Stomach smooth muscle (tissue), 2 donors: ENCODE measurements at regions not wholly inside any gene's neighbourhood (a gene's known extent, or its start where the extent isn't known, plus 50 kb on each side); places are given as distances from the start of the nearest gene placed in this dataset.
"Not testable (repeated sequence)": the region's sequence is repeated elsewhere in the genome, so short reads cannot be mapped to it uniquely, and the experiment has no call there.

Source experiments
- H3K27ac ChIP-seq: one replicate; pipeline ENCODE4 v1.7.0; 2013; ENCODE audit warnings: mild to moderate bottlenecking, low read length, inconsistent platforms
- H3K27me3 ChIP-seq, 2 donors: one replicate each; pipeline ENCODE4 v1.7.0; 2013; ENCODE audit warnings: low read length in 2 of 2; ENCODE audit not compliant: insufficient read depth in 2 of 2, control insufficient read depth in 1 of 2
- H3K36me3 ChIP-seq, 2 donors: one replicate each; pipeline ENCODE4 v1.7.0; 2013; ENCODE audit warnings: low read length in 2 of 2; ENCODE audit not compliant: control insufficient read depth in 2 of 2, insufficient read depth in 2 of 2
- H3K4me1 ChIP-seq: one replicate; pipeline ENCODE4 v1.7.0; 2013; ENCODE audit warnings: low read length; ENCODE audit not compliant: control insufficient read depth, insufficient read depth
- H3K4me3 ChIP-seq, 2 donors: one replicate each; pipeline ENCODE4 v1.7.0; 2013; ENCODE audit warnings: low read length in 2 of 2
- H3K9ac ChIP-seq, 2 donors: one replicate each; pipeline ENCODE4 v1.7.0; 2013; ENCODE audit warnings: low read length in 2 of 2, mild to moderate bottlenecking in 1 of 2
- H3K9me3 ChIP-seq, 2 donors: one replicate each; pipeline ENCODE4 v1.7.0; 2013; ENCODE audit warnings: low read length in 2 of 2; ENCODE audit not compliant: control insufficient read depth in 2 of 2
- donor health status: healthy.
- donor health status: Pancreatic carcinoma.

DNA sequence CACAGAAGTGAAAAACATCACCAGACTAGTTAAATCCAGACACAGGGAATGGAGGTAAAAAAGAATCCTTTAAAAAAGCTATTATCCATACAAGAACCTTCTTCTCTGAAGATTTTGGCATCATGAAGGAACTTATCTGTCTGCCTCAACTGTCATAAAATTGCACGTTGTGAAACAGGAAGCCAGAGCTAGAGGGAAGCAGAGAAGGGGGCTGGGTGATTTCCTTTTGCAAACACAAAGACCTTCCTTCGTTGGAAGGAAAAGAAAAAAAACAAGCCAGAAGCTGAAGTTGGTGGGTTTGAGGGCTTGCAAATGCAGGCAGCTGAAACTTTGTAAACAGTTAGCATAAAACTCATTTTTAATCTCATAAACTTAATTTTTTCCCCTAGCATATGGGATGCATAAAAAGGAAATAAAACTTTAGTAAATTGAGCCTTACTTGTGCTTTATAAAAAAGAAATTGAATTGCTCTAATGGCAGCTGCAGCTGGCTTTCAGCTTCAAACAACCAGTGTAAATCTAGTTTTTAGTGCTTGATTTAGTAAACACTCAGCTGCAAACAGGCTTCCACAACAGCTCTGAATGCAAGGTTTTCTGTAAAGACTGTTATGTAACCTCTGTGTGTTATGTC lies 101.6 kb downstream of the OTUD1 start:
- H3K27ac ChIP-seq = no peak overlapping the region
- H3K27me3 ChIP-seq = no peaks in the 10 kb centered on the region
- no peaks in the 10 kb centered on the region for H3K4me1 ChIP-seq
- H3K9me3 ChIP-seq = no peaks in the 10 kb centered on the region
- no peak overlapping the region for H3K4me3 ChIP-seq
- no peak overlapping the region for H3K9ac ChIP-seq
- H3K36me3 ChIP-seq = no peaks in the 10 kb centered on the region

DNA sequence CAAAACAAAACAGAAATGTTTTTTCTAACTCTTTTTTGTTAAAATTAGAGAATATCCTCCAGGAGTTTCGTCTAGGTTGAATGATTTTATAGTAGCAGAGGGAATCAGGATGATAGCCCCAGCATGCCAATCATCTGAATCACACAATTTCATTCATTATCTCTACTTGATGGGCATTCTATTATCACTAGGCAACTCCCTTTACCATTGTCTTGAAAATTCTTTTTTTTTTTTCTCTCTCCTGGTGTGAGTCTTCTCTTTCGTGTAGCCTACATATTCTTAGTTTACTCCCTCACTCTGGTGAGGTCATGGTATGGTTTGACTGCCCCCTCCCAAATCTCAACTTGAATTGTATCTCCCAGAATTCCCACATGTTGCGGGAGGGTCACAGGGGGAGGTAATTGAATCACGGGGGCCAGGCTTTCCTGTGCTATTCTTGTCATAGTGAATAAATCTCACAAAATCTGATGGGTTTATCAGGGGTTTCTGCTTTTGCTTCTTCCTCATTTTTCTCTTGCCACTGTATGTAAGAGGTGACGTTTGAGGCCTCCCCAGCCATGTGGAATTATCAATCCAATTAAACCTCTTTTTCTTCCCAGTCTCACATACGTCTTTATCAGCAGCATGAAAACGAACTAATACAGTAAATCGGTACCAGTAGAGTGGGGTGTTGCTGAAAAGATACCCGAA lies 105.0 kb downstream of the OTUD1 start:
- H3K27ac ChIP-seq = no peak overlapping the region

DNA sequence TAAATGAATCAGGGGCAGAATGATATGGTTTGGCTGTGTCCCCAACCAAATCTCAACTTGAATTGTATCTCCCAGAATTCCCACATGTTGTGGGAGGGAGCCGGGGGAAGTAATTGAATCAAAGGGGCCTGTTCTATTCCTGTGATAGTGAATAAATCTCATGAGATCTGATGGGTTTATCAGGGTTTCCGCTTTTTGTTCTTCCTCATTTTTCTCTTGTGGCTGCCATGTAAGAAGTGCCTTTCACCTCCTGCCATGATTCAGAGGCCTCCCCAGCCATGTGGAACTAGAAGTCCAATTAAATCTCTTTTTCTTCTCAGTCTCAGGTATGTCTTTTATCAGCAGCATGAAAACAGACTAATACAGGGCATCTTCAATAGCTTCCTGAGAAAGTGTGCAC lies 107.0 kb downstream of the OTUD1 start:
- not testable (repeated sequence) for H3K9me3 ChIP-seq, H3K27me3 ChIP-seq, H3K4me3 ChIP-seq, H3K9ac ChIP-seq, H3K27ac ChIP-seq, H3K4me1 ChIP-seq, H3K36me3 ChIP-seq

More for the DNA sequence above, 105.0 kb downstream of the OTUD1 start:
- no peak overlapping the region for H3K9ac ChIP-seq
- H3K4me1 ChIP-seq = no peaks in the 10 kb centered on the region
- no peaks in the 10 kb centered on the region for H3K27me3 ChIP-seq
- H3K9me3 ChIP-seq = no peaks in the 10 kb centered on the region
- no peak overlapping the region for H3K4me3 ChIP-seq
- H3K36me3 ChIP-seq = no peaks in the 10 kb centered on the region

DNA sequence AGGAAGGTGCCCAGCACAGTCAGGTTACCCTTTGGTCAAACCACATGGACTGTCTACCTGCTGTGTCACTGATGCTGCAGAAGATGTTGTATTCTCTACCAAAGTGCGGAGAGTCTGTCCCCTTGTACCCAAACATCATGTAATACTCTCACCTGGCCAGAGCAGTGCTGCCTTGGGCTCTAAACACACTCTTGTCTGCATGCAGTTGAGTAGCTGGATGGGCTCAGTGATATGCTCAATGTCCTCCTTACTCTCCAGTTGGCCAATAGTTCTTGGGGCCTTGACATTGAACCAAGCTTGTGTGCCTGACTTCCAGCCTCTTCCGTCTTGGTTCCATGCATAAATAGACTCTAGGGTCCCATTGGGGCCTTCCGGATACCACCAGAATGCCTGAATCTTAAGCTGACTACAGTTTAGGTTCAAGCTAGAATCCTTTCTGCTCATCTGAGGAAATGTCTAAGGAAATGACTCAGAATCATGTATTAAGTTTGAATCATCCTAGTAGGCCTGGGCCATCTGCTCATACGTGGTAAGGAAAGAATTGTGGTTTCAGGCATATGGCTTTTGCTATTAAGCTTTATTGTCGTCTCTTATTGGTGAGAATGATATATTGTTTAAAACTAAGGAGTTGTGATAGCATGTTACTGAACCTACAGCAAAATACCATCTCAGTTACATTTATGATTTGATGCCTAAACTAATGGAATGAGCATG lies 118.0 kb downstream of the OTUD1 start:
- H3K27me3 ChIP-seq = no peaks in the 10 kb centered on the region
- H3K9ac ChIP-seq = no peak overlapping the region
- no peaks in the 10 kb centered on the region for H3K4me1 ChIP-seq
- no peaks in the 10 kb centered on the region for H3K36me3 ChIP-seq
- H3K4me3 ChIP-seq = no peak overlapping the region
- no peaks in the 10 kb centered on the region for H3K9me3 ChIP-seq
- H3K27ac ChIP-seq = no peak overlapping the region

DNA sequence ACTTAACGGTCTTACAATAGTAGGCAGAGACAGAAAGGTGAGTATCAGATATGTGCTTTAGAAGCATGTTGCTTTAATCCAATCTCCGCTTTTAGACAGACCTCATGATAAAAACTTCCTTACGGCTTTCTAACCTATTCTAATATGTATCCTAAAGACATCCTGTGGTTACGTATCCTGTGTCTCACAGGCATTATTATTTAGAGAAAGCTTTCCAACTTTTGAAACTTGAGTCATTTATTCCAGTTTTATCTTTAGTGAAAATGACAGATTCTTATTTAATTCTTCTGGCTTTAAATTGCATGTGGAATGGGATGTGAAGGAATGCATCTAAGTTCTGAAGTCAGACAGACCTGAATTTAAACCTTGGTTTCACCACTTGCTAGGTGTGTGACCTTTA lies 118.9 kb downstream of the OTUD1 start:
- Histone ChIP-seq H3K4me1 (no peaks in the 10 kb centered on the region), H3K4me3 (no peak overlapping the region), H3K36me3 (no peaks in the 10 kb centered on the region), H3K27ac (no peak overlapping the region), H3K9me3 (peaks cover 0 to 3% of the 10 kb centered on the region in 2 donors), H3K27me3 (no peaks in the 10 kb centered on the region), H3K9ac (no peak overlapping the region)

DNA sequence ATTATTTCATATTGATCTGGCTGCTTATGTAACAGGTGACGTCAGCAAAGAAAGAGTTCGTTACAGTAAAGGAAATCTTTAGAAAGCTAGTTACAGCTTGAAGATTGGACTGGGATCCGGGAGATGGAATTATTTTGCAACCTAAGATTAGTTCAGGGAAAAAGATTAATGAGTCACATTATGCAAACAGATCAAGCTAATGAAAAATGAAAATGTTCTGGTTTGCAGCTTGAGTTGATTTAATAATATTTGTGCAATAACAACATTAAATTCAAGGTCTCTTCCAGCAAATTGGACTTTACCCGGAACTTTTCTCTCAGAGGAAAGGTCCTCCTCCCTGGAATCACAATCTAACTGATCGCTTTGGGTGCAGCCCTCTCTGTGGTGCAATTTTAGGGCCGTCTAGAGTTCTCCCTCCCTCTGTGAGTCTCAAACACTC lies 119.5 kb downstream of the OTUD1 start:
- H3K27ac ChIP-seq = no peak overlapping the region
- no peaks in the 10 kb centered on the region for H3K4me1 ChIP-seq
- no peak overlapping the region for H3K4me3 ChIP-seq
- H3K9ac ChIP-seq = no peak overlapping the region
- no peaks in the 10 kb centered on the region for H3K27me3 ChIP-seq
- H3K36me3 ChIP-seq = no peaks in the 10 kb centered on the region
- peaks cover 0 to 3% of the 10 kb centered on the region in 2 donors for H3K9me3 ChIP-seq

DNA sequence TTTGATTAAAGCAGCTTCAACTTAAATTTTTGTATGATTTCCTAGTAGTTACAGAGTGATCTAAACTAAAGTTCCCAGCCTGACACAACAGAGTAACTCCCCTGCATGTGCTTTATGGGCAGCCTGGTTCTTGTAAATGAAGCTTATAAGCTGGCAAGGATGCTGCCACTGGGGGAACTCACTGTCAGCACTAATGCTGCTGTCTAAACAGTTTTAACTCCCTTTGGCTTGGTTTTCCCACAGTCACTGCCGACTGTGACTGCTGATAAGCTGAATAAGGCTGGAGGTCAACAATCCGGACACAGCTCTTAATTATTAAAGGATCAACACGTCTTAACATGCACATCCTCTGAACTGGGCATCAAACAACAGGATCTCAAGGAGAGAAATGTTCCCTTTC lies 130.1 kb downstream of the OTUD1 start:
- Histone ChIP-seq H3K36me3 (no peaks in the 10 kb centered on the region), H3K27ac (no peak overlapping the region), H3K27me3 (no peaks in the 10 kb centered on the region), H3K4me1 (no peaks in the 10 kb centered on the region), H3K9me3 (peaks cover 6 to 15% of the 10 kb centered on the region in 2 donors), H3K4me3 (no peak overlapping the region), H3K9ac (no peak overlapping the region)

DNA sequence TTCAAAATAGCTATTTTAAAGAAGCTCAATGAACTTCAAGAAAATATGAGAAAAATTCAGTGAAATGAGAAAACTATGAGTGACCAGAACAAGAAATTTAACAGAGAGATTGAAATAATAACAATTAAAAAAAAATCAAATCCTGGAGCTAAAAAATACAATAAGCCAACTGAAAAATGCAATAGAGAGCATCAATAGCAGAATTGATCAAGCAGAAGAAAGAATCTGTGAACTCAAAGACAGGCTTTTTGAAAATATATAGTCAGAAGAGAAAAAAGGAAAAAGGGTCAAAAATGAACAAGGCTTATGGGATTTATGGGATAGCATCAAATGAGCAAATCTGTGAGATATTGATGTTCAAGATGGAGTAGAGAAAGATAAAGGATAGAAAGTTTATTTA lies 133.0 kb downstream of the OTUD1 start:
- no peak overlapping the region for H3K9ac ChIP-seq
- H3K9me3 ChIP-seq = peaks cover 6 to 12% of the 10 kb centered on the region in 2 donors
- H3K27me3 ChIP-seq = no peaks in the 10 kb centered on the region
- no peak overlapping the region for H3K27ac ChIP-seq
- H3K4me3 ChIP-seq = no peak overlapping the region
- H3K4me1 ChIP-seq = no peaks in the 10 kb centered on the region
- H3K36me3 ChIP-seq = no peaks in the 10 kb centered on the region

DNA sequence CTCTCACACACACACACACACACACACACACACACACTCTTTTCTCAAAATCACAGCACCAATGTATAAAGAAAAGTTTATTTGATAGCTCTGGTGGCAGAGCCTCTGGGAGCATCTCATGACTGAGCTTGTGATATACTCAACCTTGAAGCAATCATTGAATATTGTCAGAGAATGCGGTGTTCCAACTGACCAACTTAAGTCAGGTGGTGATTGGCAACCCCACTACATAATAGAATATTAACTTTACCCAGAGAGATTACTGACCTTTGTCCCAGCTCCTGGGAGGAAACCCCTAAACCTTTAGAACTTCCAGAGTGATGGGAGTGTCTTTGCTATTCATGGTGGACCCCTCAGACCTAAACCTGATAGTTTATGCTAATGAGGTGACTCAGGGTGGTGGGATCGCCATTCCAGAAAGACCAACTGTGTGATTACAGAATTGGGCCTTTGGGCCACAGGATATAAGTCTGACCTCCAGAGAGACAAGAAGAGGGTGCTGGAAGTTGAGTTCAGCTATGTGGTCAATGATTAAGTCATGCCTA lies 143.1 kb downstream of the OTUD1 start:
- Histone ChIP-seq H3K27me3 (no peaks in the 10 kb centered on the region), H3K27ac (no peak overlapping the region), H3K36me3 (no peaks in the 10 kb centered on the region), H3K9me3 (no peaks in the 10 kb centered on the region), H3K4me1 (no peaks in the 10 kb centered on the region), H3K4me3 (no peak overlapping the region), H3K9ac (no peak overlapping the region)

DNA sequence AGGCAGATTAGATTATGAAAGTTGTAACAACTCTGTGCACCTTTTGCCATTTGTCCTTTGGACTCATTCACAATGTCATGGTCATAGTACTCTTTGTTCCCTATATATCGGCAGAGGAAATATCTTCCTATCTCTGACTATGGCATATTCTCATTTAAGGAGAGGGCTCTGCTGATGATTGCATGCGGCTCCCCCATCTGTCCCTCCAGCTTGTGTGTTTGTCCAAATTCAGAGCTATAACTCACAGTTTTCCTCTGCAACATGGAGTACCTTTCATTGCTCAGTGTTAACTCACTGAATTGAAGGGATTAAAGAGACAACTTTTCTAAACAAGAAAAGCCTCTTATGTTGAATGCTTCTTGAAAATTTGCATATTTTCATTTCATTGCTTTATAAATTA lies 145.5 kb downstream of the OTUD1 start:
- H3K4me3 ChIP-seq = no peak overlapping the region
- H3K27ac ChIP-seq = no peak overlapping the region
- no peaks in the 10 kb centered on the region for H3K27me3 ChIP-seq
- no peak overlapping the region for H3K9ac ChIP-seq
- no peaks in the 10 kb centered on the region for H3K4me1 ChIP-seq
- H3K9me3 ChIP-seq = no peaks in the 10 kb centered on the region
- no peaks in the 10 kb centered on the region for H3K36me3 ChIP-seq
